HG02970 (cell line): ENCODE measurements at regions not wholly inside any gene's neighbourhood (a gene's known extent, or its start where the extent isn't known, plus 50 kb on each side); places are given as distances from the start of the nearest gene placed in this dataset.
A peak's percentile ranks its signal among the peaks of the same experiment; 100 is the strongest.

Experiments
- ATAC-seq: cut with Tn5 transposase; IDR thresholded peaks from one replicate; pipeline ENCODE4 v1.9.1; 2021; ENCODE audit warnings: mild to moderate bottlenecking, moderate library complexity, moderate number of reproducible peaks; ENCODE audit not compliant: unreplicated experiment, low FRiP score

DNA sequence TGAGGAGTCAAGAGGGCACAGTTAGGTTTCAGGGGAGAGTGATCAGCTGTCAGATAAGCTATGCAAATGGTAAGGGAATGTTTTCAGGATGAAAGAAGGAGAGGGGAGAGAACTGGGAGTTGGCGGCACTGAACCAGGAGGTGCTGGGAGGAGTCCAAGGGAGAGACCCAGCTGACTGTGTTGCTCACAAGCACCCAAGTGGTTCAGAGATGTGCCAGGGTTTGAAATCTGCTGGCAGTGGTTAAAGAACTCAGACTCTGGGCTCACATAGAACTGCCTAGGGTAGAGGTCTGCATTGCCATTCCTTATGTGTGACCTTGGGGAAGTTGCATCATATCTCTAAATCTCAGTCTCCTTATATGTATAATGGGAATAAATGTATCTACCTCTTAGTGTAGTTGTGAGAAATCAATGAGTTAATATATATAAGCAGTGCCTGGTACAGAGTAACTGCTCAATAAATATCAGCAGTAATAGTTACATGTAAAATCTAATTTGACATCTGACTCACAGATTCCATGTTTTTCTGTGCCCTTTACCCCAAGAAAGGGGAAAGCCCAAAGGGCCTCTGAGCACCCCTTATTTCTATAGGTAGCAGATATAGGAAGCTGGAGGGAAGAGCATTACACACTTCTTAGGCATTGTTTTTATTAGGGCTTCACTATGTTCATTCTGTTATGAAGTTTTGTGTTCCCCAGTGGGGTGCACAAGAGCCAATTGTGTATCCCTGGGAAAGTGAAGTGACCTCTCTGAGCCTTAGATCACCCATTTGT lies 66.9 kb upstream of the SESN3 start:
- no peak for ATAC-seq

DNA sequence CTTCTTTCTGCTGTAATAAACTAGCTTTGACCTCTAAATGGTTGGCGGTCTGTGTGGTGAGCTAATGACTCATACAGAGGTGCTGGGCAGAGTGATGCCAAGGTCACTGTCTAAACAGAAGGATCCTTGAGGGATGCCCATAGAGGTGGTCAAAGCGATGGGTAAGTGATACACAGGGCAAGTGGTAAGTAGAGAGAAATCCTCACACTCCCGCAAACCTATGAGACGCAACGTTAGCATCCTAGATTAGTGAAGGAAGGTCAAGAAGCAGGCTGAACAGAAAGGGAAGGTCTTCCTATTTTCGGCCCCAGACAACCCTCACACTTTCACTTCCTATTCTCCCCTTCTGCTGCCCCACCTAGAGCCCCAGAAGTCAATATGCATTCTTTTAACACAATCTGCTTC lies 65.6 kb upstream of the SESN3 start:
- peak; percentile 85 for ATAC-seq

DNA sequence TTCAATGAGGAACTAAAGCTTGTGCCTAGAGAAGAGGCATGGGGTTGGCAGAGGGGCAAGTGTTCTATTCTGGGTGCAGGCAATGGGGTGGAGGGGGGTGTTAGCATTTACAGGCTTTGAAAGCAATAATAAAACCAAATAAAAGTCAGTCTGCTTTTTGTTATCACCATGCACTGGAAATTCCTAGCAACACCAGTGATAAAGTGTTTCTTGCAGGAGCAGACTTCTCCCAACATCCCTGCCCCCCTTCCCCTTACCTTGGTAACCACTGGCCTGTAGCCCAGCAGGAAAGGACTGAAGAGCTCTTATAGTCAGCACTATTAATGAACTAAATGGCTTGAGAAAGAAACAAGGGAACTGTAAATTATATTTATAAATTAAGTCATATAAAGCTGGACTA lies 65.2 kb upstream of the SESN3 start:
- no peak for ATAC-seq

DNA sequence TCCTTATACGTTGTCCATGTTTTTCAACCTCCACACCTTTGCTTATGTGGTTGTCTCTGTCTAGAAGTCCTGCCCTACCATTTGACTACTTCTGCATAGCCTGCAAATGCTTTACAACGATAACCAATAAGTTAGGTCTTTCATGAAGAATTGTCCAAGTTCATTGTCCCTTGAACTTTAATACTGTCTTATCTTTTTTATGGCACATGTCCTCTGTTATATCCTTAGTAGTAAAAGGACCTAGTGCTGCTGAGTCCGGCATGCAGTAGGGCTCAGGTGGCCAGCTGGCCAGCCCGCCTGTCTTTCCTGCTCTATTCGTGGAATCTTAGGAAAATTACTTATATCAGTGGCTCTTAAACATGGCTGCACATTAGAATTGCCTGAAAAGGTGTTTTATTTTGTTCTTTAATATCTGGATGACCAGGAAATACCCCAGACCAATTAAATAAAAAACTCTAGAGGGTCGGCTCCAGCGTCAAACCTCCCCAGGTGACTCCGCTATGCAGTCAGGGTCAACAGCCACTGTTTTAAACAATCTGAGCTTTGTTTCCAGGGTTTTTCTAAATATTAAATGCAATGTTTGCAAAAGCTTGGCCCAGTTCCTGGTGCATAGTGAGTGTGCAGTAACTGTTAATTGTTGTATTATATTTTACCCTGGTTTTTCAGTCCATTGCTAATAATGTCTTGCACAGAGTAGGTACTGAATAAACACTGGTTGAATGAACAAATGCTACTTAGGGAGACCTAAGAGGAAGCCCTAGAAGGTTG lies 64.6 kb upstream of the SESN3 start:
- ATAC-seq = no peak

DNA sequence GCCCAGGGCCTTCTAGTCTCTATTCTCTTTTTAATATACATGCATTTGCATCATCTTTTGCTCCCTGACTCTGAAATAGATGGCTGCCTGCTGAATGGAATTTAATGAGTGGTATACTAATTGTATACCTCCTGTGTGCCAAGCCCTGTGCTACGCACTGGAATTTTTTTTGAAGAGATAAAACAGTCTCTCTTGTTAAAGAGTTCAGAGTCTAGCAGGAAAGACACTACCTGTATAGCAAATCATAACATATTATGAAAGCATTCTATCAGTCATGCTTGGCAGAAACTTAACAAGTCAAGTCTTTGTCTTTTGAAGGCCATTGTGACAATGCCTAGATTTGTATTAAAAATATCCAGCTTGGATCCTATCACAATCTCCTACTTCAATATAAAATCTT lies 63.7 kb upstream of the SESN3 start:
- ATAC-seq = no peak

DNA sequence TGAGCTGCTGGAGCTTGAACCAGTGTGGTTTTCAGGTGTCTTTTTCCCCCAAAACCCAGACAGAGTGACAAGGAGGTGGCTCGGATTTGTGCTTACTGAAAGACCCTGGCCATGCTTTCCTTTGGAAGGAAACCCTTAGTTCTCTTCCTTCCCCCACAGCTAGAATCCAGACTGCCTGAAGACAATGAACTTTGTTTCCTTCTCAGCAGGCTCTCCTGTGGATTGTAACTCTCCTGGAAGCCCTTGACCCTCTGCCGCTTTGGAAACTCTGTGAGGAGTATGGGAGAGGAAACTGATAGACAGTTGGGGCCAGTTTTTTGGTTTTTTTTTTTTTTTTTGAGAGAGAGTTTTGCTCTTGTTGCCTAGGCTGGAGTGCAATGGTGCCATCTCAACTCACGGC lies 62.1 kb upstream of the SESN3 start:
- ATAC-seq = no peak

DNA sequence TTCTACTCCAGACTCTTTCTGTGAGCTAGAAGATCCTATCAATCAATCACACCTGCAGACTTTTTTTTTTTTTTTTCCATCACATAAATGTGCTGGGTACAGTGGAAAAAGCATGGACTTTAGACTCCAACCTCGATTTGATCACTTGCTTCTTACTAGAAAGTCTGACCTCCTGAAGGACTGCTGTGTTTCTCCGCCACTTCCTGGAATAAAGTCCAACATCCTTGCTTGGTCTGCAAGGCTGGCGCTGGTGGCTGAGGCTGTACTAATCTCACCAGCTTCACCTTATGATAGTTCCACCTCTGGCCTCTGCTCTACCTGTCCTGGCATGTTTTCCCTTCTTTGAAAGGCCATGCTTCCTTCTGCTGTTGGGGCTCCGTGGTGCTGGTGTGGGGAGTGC lies 60.9 kb upstream of the SESN3 start:
- no peak for ATAC-seq

DNA sequence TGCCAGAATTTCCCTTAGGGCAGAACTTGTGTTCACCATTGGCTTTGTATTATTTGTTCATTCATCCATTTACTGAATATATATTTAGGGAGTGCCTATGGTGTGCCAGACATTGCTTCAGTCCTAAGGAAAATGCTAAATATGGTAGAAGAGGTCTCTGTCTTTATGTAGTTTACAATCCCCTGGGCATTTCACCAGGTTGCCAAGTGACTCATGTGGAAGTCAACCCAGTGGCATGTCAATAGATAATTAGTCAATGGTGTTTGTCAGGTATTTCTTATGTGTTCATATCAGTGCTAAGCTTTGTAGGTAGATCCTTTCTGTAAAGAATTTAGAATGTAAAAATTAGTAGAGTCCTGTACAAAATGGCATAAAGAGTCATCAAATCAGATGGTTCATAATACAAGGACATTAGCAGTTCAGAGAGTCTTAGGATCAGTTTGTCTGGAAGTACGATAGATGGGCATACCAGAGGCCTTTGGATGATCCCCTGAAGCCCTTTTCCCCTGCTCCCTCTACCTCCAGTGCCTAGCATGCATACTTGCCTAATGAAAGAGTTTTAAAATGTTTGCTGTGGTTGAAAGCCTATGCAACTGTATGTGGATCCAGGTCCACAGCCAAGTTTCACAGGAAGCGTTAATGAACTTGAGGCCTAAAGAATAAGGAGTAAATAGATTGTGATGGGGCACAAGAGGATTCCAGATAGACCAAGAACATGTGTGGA lies 58.5 kb upstream of the SESN3 start:
- ATAC-seq = no peak

DNA sequence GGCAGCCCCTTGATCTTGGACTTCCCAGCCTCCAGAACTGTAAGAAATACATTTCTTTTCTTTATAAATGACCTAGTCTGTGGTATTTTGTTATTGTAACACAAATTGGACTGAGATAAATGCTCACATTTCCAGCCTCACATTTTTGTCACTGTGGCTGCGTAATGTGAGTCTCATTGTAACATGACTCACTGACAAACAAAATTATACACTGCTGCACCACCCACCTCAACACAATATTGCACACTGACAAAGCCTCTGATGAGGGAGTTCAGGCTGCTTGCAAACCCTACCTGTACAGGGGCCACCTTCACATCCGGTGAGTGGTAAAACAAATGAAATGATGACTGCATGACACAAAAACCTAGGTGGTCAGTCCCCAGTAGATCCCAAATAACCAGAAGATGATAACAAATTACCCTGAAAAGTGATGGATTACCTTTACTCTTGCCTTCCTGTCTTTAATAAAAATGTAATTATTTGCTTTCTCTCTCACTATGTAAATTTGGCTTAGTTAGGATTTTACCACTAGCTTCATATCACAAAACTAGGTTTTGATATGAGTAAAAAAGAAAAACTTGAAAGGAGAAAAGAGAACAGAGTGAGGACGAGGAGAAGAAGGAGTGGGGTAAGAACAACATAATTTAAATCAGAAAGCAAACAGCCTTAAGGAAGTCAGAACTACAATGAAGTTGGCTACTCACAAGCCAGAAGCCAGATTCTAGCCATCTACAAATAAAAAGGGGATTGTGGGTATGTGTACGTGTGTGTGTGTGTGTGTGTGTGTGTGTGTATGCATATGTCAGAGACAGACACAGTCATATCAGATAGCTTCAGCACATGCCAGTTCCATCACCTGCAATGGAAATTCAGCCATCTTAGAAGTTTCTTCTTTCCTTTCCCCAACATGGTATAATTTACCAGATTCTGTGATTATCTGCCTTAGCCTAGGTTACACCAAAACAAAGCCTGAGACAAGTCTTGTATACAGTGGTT lies 53.4 kb upstream of the SESN3 start:
- no peak for ATAC-seq

DNA sequence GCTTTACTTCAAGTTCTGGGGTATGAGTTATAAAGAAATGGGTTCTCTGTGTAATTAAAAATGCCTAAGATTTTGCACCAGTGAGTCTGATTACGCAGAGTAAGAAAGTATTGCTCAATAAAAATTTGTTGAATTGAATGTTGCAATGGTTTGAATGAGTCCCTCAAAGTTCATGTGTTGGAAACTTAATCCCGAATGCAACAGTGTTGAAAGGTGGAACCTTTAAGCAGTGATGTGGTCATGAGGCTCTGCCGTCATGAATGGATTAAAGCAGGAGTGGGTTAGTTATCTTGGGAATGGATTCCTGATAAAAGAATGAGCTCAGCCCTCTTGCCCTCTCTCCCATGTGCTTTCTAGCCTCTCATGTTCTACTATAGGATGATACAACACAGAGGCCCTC lies 52.6 kb upstream of the SESN3 start:
- ATAC-seq = no peak

DNA sequence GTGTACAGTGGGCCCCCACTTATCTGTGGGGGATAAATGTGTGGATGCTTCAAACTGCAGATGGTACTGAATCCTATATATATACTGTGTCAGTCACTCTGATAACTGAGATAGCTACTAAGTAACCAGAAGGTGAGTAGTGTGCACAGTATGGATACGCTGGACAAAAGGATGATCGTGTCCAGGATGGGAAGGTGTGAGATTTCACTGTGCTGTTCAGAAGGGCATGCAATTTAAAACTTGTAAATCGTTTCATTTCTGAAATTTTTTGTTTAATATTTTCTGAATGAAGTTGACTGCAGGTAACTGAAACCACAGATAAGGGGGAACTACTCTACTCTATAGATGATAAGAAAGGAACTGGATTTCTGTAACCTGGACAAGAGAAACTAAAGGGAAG lies 52.1 kb upstream of the SESN3 start:
- no peak for ATAC-seq

DNA sequence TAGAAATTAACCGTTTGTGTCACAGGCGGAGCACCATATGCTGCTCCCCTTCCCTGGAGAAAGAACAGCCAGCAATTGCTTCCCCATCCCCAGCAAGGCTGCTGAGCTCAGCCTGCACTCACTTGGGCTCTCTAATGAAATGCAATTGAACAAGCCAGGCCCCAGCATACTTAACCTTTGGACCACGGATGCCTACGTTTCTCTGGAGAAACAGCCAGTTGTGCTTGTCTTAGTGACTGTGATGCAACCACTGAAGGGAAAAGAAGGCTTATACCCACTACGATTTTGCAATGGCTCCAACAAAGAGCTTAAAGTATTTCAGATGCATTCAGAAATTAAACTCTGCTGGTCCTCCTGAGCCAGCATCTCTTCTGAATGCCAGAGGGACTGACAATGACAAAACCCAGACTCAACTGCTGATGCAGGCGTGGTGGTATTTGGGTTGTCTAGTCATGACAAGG lies 51.3 kb upstream of the SESN3 start:
- ATAC-seq = no peak
